GM18511 (cell line): ENCODE measurements at regions not wholly inside any gene's neighbourhood (a gene's known extent, or its start where the extent isn't known, plus 50 kb on each side); places are given as distances from the start of the nearest gene placed in this dataset.

Experiments
- ATAC-seq: cut with Tn5 transposase; IDR thresholded peaks from one replicate; pipeline ENCODE4 v1.9.1; 2021; ENCODE audit warnings: mild to moderate bottlenecking, moderate library complexity; ENCODE audit not compliant: unreplicated experiment

DNA sequence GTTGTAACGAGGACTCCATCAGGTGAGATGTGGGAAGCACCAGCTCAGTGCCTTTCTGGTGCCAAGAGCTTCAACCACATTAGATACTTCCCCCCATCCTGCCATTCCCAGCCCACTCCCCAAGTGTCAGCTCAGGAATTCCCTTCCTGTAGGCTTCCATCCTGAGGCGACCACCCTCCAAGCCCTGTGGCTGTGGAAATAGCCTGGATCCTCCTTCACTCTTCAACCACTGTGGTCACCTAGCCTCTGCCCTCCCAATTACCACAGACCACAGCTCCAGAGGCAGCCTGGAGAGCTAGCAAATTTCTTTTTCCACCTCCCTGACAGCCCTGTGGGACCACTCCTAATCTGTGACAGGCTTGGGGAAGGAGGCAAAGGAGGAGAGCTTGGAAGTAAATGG is 219.8 kb upstream of the MAP3K1 start:
- ATAC-seq = no peak

DNA sequence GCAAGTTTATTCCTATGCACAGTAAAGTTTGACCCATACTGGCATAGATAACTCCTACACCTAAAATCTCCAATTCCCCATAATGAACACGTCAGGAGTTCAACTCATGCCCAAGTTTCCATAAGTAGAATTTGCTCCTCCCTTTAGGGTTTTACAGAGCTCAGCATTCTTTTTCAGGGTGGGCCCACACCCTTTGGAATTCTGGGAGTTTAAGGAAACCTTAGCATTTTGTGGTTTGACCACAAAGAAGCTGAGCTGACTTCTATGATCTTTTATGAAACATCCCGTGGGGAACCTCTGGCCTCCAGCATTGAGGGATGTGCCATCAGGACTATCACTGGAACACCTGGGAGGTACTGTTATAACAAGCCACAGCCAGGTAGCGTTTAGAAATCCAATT is 220.6 kb upstream of the MAP3K1 start:
- no peak for ATAC-seq

DNA sequence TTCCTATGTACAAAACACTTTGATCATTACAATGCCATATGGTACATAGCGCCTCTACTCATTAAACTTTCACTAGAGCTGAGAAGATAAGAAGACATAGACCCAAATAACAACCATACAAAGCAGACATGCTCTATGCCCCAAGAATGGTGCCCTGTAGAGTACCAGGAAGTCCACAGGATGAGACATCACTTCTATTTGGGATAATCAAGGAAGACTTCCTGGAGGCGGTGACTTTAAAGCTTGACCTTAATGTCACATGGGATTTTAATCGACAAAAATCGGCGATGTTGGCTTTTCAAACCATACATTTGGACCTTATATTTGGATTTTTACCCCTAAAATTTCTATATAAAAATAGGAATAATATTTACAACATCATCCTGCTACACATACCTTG is 224.3 kb upstream of the MAP3K1 start:
- ATAC-seq = no peak

DNA sequence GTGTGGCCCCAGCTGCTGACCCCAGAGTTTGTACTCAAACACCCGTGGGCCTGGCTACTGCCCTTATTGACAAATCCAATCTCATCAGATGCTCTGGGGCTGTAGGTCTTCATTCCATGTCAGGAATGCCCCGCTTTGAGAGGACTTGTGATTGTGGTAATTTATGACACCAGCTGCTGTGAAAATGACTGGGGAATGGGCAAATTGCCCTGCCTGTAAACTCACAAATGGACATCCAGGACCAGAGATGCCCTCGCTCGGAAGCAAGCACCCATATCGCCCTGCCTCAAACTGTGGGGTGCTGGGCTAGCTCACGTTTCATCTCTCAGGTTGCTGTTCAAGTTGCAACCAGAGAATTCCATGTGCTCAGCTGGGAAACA is 225.9 kb upstream of the MAP3K1 start:
- ATAC-seq = no peak

DNA sequence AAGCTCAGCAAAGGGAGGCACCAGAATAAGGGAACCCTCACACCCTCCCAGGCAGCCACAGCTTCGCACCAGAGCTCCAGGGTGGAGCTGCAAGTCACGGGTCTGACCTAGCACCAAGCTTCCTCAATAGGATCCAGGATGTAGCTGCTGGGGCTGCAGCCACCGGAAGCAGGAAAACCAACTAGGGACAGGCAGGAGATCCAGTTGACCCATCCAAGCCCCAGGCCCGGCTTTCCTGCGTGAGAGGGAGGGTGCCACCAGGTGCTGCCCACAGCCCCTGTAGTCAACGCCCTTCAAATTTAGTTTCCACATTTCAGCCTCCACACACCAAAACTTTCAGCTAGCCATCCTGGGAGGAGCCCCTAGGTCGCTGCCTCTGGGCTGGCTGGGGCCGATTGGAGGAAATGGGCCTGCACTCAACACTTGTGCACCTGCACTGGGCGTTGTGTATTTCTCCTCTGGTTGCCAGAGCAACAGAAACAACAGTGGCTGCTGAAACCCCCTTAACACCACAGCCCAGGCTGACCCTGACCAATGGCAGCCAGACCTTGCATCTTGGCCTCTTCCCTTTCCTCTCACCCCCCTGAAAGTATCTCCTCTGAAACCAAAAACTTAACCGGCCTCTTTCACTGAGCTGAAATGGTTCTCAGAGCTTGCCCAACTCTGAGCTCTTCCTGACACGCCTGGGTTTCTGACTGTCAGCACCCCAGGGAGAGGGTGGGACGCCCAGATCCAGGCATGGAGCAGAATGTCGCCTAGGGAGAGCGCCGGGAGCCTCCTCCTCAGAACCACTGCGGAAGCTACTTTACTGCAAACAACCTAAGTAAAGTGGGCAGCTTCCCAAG is 226.5 kb upstream of the MAP3K1 start:
- peak; percentile 99 for ATAC-seq

DNA sequence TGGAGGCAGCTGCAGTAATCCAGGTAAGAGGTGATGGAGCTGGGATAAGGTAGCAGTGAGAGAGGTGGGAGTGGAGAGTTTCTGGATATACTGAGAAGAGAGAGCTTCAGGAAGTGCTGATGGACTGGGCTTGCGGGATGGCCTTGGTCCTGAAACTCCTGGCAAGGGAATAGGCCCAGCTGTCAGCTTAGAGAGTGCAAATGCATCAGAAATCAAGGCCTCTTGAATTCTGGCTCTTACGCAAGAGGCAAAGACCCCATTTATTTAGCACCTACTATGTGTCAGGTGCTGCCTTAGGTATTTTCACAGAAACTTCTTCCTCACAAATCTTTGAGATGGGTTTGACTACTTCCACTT is 227.2 kb upstream of the MAP3K1 start:
- ATAC-seq = no peak

DNA sequence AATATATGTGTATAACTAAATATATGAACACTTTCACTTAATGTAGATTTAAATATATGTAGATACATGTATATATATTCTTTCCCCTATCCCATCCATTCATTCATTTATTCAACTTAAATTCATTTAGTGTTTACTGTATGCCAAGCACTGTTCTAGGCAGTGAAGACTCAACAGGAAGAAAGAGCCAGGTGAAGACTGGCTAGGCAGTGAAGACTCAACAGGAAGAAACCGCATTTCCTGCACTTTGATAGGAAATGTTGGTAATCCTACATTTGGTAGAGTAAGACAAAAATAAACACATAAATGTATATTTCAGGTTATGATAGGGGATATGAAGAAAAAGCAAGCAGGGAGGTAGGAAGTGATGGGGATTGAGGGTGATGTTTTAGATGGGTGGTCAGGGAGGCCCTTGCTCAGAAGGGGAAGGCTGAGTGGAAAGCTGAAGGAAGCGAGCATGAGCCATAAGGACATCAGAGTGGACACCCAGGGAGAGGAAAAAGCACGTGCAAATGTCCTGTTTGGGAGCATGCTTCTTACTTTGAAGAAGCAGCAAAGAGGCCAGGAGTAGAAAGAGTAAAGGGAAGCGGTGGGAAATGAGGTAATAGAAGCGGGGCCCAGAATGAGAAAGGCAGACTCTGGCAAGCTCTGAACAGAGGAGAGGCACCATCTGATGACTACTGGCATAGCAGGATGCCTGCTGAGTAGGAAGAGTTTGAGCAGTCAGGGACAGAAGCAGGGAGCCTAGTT is 227.8 kb upstream of the MAP3K1 start:
- ATAC-seq = no peak

DNA sequence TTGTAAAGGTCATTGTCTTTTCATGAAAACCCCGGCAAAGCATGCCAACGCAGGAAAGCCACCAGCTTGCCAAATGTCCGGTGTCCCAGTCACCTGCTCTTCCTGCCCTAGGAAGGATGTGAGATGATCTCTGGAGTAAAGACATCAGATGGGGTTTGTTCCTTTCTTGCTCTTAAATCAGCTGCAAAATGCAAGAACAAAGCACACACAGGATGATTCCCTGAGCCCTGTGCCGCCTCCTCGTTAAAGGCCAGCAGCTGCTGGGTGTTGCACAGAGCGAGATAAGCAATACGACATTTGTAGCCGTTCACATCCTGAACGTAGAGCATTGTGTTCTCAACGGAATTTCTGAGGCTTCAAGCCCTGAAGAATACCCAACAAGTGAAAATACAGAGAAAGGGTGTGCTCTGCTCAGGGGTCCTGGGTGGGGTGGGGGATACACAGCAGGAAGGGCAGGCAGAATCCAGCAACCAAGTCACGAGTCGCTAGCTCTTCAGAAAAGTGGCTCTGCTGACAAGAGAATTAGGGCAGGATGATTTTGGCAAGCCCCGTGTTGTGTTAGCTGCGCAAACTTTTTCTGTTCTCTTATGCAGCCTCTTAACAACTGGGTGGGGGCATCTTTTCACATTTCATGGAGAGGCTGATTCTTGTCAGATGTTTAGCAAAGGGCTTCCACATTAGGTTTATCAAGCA is 229.2 kb upstream of the MAP3K1 start:
- no peak for ATAC-seq

DNA sequence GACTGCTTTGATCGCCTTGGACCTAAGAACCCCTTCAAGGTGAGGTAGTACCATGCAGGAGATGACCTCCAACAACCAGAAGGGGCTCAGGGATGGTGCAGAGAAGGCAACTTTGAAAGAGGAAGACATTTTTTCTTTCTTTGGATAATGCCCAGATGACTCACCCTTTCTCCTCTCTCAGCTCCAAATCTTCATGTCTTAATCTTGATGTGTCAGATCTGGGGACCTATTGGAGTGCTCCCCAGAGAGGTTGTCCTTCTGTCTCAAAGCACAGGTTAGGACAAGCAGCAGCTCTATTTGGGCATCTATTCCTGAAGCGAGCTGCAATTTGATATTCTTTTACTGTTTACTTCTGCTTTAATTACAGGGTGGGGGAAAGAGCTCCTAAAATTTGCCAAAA is 229.9 kb upstream of the MAP3K1 start:
- ATAC-seq = no peak

DNA sequence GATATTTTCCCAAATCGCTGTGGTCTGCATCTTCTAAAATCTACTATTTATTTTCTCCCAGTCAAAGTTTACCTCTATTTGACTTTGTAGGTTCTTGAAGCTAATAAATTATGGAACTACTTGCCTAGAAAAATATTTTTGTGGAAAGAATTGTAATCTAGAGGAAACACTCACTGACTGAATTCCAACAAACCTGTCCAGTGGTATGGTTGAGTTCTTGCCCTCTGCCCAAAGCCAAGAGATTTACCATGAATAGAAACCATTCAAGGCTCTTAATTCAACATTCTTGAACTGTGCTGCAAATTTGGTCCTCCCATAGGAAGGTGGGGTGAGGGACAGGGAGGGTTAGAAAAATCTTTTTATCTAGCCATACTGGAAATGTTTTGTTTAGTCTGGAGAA is 233.9 kb upstream of the MAP3K1 start:
- no peak for ATAC-seq

DNA sequence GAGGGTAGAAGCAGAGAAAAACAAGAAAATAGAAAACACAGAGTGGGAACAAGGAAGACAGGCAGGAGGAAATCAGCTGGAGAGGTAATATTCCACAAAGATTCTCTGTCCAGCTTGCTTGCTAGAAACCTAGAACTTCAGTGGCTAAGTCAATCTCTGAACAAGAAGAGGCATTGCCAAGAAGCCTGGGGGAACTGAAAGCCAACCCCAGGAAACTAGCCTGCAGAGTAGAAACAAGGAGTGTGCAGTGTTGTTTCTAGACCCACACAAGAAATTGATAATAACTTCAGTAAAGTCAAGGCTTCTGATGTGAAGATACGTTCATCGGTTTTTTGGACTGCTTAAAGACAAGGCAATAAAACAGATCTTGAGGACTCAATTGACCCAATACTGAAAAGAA is 234.5 kb upstream of the MAP3K1 start:
- ATAC-seq = no peak

DNA sequence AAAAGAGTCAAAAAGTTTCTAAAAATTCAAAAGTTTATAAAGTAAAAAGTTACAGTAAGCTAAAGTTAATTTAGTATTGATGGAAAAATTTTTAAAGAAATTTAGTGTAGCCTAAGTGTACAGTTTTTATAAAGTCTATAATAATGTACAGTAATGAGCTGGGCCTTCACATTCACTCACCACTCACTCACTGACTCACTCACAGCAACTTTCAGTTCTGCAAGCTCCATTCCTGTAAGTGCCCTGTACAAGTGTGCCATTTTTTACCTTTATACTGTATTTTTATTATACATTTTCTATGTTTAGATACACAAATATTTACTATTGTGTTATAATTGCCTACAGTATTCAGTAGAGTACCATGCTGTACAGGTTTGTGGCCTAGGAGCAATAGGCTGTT is 239.5 kb upstream of the MAP3K1 start:
- no peak for ATAC-seq

DNA sequence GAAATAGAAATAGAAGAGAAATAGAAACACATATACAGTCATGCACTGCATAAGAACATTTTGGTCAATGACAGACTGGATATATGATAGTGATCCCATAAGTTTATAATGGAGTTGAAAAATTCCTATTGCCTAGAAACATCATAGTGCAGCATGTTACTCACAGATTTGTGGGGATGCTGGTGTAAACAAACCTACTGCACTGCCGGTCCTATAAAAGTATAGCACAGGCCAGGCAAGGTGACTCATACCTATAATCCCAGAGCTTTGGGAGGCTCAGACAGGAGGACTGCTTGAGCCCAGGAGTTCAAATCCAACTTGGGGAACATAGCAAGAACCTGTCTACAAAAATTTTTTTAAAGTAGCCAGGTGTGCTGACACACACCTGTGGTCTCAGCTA is 240.6 kb upstream of the MAP3K1 start:
- no peak for ATAC-seq

DNA sequence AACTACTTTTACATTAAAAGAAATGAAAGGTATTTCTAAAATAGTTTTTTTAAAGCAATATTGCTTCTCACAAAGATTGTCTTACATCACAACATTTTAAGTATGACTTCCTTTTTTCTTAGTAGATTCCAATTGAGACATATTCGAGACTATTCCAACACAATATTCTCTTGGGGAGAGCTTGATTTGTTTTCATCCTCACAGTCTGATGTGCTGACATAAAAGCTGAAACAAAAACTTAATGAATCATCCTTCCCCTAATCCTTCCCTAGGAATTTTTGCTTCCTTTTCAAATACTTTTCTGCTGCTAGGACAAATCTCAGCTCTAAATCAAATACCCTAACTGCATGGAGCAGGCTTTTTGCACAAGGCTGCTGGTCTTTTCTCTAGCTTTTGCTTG is 245.8 kb upstream of the MAP3K1 start:
- ATAC-seq = no peak

DNA sequence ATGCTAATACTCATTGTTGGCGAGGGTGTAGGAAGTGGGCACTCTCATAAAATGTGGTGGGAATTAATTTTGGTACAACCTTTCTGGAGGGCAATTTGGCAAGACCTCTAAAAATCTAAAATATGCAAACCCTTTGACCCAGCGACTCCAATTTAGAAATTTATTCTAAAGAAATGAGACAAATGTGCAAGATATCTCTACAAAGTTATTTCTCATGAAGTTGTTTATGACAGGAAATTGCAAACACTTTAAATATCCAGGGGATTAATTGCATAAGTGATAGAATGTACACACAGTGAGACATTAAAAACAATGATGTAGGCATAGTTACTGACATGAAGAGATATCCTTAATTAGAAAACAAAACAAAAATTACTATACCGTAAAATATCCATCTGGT is 246.3 kb upstream of the MAP3K1 start:
- no peak for ATAC-seq

DNA sequence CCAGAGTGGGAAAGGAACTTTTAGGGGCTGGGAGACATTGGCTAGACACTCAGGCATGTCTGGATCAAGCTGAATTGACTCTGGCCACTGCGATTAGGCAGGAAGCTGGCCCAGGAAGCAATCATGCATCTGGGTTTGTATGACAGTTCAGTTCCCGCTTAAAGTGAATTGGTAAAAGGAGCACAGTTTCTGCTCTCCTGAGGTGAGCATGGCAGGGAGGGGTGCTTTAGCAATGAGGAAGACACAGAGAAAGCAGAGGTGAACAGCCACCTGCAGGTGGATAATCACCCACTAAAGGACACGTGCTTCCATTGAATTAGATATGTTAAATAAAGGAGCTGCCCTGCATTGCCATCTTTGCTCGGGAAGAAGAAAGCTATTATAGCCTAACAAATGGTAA is 248.1 kb upstream of the MAP3K1 start:
- ATAC-seq = no peak

DNA sequence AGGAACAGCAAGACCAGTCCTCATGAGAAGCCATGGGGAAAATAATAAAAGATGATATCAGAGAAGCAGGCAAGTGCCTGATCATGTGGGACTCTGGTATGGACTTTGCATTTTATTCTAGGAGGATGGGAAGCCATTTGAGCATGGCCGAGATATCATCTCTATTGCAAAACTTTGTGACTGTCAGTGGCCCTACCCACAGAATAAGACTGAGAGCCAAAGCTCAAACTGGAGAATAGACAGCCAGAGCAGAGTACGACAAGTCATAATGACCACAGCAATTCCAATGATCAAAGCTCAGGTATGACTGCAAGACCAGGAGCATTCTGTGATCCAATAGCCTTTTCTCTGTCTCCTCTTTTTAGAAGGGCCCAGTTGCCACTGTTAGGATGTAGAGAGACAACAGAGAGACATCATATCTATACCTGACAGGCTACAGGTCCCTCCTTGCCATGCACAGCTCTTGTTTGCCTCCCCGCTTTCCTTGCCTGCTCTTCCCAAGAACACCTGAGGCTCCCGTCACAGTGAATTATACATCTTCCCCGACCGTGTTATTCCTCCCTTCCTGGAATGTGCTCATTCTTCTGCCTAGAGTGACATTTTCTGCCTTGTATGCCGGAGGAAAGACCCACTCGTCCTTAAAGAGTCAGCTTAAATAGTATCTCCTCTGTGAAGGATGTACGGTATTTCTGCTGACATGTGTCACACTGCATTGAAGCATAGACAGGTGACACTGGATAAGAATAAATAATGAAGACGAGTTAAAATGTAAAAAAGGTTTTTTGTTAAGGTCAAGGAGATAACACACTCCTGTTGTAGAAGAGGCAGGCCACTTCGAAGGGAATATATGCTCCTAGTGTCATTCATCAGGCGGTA is 248.7 kb upstream of the MAP3K1 start:
- ATAC-seq = no peak

DNA sequence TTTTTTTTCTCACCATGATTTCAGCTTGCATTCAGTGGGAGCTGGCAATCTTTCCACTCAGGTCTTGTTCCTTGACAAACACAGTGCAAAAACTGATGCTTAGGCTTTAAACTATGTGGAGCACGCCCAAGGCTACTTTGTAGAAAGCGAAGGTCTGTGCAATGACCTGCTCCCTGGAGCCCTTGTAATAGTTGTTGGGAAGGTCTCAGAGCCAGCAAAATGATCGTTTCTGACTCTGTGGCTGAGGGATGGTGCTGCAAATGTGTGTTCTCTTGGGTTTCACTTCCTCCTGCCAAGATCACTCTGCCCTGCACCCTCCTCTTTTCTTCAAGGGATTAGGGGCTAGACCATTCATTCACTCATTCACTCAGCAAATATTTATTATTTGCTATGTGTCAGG is 249.7 kb upstream of the MAP3K1 start:
- peak; percentile 99 for ATAC-seq

DNA sequence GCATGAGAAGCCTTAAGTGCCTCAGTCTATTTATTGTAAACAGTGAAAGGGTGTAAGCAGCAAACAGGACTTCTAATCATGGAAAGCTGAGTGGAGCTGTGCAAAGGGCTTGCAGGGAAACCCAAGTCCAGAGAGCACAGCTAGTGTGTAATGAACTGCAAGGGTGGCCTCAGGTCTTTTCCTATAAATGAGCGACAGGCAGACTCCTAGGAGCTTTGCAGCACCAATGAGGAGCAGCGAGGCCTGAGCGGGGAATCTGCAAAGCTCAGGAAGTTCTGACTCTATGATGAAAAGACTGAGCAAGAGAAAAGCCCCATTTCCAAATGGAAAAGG is 250.1 kb upstream of the MAP3K1 start:
- ATAC-seq = peak; percentile 14

DNA sequence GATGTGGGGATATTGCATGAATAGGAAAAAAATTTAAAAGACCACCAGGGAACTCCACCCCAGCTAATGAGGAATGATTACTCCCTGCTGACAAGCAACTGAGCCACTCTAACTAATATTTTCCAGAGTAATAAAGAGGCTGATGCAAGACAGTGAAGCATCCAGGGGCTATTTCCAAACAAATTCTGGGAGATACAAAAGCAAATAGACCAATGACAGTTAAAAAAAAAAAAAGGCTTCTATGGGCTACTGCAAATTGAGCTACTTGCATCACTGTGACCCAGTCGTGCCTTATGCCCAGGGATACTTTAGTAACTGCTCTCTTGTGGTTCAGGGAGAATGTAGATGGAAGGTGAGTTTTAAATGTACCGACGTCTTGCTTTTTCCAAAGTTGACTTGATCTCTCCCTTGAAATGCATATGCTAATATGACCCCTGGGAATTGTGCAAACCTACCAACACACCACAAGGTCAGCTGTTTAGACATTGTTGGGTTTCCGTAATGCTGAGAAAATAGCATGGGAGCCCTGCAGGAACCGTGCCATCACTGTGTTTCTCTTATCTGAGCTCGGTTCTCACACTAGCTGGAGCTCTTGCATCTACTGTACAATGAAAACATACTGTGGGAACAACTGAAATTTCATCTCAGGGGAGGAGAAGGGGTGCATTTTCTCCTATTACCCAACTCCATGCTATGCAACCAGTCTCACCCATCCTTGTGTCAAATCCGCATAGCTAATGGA is 250.6 kb upstream of the MAP3K1 start:
- no peak for ATAC-seq

DNA sequence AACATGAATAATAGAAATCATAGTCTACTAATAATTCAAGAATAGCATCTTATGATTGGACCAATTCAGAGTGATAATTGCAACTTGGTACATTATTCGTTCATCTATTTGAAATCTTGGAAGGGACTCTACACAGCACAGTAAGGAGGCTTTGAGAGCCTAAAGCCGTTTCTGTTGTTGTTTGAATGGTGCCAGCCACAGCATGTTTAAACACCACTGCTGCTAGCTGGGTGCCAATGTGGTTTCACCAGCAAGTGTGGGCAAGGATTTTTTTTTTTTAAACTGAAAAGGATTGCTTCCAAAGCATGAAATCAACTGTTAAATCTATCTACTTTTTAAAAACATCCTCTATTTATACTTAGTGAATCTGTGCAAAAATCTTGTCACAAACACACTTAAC is 253.9 kb upstream of the MAP3K1 start:
- no peak for ATAC-seq
